Activated CD8-positive, alpha-beta memory T cell treated with anti-CD3 and anti-CD28 coated beads for 1 hour (primary cell): ENCODE measurements at regions not wholly inside any gene's neighbourhood (a gene's known extent, or its start where the extent isn't known, plus 50 kb on each side); places are given as distances from the start of the nearest gene placed in this dataset.
"Not testable (repeated sequence)": the region's sequence is repeated elsewhere in the genome, so short reads cannot be mapped to it uniquely, and the experiment has no call there.

Experiments
- DNase-seq, 2 donors: peaks; one replicate each; pipeline ENCODE4 v3.0.0-alpha.2; 2020; ENCODE audit warnings: low read depth in 1 of 2; ENCODE audit errors: extremely low read depth in 1 of 2

GRCh38 chr4:81611221-81611620 is 139.5 kb upstream of the RASGEF1B start:
- no peak for DNase-seq

GRCh38 chr4:81609844-81610243 is 138.1 kb upstream of the RASGEF1B start:
- DNase-seq, result no peak

DNA sequence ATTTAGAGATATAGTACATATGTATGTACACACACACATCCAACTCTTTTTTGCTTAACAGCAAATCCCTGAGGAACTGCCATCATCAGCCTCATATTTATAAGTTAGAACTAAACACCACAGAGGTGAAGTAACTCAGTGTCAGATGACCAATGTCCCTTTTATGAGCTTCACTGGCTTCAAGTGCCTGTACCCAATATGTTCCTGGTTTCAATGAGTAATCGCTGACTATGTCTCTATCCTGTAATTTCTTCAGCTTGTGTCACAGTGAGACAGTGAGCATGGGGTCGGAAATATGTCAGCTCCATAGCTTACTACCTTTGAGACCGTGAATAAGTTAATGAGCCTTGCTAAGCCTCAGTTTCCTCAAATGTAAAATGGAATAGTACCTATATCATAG is 136.2 kb upstream of the RASGEF1B start:
- no peak for DNase-seq

GRCh38 chr4:81606801-81607501 is 135.2 kb upstream of the RASGEF1B start:
- no peak for DNase-seq

DNA sequence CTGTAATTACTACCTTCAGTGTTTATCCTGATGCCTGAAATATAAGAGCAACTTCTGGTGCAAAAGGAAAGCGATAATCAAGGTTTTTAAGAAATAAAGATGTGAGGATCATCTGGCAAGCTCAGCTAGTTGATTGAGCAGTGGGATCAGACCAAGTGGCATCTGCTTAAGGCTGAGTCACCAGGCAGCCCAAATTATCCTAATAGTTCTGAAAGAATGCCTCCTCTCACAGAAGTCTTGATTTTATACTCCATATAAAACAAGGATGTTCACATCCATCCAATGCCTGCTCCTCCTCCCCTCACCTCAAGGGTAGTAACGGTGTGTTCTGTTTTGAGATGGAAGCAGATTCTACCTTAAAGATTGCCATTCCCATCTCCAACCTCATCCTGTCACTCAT is 134.5 kb upstream of the RASGEF1B start:
- no peak for DNase-seq

GRCh38 chr4:81605271-81605670 is 133.6 kb upstream of the RASGEF1B start:
- no peak for DNase-seq

DNA sequence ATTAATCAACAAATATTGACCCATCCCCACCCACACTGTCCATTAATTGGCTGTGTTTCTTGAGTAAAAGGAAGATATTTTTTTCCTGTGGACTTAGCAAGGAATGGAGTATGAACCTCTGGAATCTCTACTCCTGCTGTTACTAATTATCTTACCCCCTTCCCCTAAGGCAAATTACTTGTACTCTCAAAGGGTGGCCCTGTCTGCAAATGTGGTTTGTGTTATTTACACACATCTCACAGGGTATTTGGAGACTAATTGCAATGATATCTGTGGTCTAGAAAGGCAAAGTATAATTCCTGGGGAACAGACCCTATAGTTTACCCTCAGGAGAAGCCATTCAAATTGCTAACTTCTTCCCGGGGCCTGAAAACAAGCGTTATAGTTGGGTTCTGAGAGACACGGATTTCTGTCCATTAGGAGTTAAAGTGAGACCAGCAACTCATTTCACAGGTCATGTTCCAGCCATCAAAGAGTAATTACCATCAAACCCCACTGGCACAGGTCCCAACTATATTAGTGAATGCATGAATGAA is 133.0 kb upstream of the RASGEF1B start:
- no peak for DNase-seq

DNA sequence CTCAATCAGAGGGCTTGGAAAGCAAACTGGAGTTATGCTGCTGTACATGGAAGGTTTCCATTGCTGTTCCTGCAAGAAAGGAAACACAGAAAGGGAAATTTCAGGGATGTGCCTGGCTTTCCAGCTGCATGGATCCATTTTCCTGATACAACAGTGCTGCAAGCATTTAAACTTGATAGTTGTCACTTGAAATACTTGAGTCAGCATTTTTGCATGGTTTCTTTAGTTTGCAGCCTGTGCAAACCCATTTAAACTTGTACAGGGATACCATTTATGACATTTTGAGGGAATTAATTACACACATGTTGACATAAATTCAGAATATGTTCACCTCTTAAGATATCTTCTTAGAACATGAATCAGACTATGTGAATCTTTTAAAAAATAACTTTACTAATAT is 131.1 kb upstream of the RASGEF1B start:
- no peak for DNase-seq

GRCh38 chr4:81601358-81601694 is 129.6 kb upstream of the RASGEF1B start:
- no peak for DNase-seq

GRCh38 chr4:81600520-81601357 is 129.0 kb upstream of the RASGEF1B start:
- DNase-seq, result no peak

GRCh38 chr4:81599742-81600380 is 128.2 kb upstream of the RASGEF1B start:
- no peak for DNase-seq

DNA sequence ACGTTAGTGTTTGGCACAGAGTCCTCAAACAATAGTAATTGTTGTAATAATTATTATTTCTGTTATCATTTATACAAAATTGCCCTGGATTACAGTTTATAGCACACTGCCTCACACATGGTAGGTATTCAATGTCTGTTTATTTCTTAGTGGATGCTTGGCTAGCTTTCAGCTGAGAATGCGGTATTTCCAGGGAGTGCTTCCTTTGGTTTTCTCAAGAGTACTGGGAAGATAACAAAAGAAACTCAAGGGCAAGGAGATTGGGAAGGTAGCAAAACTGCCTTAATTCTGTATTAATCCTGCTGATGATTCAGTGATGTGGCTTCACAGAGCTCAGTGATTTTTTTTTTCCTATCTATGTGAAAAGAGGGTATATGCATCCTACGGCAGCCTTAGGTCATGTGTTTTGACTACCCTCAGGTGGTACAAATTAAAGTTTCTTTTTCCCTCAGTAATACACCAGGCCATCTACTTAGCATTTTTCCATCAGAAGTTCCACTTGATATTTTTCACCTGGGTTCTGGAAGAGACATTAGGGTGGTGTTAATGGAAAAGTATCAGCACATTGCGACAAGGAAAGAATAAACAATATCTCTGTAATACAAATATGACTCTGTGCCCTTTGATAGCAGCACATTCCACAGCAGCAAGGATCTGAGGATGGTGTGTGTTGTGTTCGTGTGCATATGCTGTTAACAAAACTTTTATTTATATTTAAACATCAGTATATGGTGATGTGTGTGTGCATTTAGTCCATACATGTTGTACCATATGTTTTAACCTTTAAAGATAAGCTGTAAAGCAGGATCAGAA is 124.3 kb upstream of the RASGEF1B start:
- DNase-seq, result no peak

DNA sequence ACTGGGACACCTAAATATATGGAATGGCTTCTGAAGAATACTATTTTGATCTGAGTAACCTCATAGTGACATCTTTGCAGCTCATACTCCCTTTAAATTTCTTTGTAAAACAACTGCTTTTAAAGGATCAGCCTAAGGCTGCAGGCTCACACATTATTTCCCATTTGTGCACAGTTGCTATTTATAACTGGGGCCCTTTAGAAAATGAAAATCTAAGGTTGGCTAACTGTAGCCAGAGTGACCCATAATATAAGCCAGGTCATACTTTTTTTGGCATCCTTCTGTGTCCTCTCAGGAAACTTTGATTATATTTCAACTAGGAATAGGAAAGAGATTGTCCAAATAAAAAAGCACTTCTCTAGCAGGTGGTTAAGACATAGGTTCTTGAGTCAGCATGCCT is 123.6 kb upstream of the RASGEF1B start:
- DNase-seq, result no peak

DNA sequence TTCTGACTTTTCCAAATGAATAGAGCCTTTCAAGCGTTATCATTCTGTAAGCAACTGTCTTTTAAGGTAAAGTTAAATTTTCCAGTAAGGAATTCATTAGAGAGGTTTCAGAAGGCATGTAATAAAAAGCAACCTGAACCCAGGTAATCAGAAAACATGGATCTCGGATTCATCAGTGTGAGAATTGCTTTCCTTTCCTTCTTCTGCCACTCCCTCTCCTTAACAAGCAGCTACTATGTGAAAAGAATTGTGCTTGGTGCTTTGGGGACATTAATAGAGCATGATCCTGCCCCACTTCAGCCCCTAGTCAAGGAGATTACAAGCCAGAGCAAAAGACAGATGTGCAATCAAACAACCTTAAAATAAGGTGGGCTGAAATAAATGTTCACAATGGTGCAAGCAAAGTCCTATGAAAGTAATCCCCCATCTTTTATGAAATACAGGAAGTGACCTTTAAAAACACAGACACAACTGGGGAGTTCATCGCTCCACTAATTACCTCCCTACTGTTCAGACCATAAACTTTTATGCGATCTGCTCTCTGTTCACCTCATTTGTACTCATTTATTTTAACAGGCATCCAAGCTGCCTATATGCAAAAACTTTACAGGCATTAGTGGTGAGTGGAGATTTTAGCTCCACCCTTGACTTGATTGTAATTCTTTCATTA is 122.9 kb upstream of the RASGEF1B start:
- no peak for DNase-seq

DNA sequence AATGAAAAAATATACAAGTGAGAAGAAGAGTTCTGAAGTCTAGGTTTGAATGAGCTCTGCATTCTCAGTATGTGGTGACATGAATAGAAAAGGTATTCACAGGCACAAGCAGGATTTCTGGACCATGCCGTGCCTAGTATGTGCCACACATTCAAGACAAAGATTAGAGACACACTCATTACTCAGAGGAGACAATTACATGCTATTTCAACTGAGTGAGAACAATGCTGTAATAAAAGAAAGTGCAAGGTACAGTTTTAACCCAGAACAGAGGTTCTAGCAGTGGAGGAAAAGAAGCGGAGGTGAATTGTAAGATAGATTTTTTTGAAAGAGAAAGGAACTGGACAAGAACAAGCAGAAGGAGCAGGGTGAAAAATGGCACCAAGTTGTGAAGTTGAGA is 121.0 kb upstream of the RASGEF1B start:
- no peak for DNase-seq

DNA sequence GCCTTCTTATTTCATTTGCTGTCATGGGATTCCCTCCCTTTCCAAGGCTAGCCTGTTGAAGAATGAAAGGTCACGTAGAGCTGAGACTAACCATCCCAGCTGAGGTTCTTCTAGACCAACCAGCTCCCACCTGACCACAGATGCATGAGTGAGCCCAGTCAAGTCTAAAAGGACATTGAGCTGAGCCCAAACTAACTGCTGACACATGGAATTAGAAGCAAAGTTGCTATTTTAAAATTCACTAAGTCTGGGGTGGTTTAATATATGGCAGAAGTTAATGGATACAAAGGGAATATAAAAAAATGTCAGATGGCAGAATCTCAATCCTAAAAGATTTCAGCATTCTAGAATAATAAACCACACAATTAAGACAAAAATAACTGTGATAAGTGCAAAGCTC is 118.9 kb upstream of the RASGEF1B start:
- DNase-seq, result no peak

DNA sequence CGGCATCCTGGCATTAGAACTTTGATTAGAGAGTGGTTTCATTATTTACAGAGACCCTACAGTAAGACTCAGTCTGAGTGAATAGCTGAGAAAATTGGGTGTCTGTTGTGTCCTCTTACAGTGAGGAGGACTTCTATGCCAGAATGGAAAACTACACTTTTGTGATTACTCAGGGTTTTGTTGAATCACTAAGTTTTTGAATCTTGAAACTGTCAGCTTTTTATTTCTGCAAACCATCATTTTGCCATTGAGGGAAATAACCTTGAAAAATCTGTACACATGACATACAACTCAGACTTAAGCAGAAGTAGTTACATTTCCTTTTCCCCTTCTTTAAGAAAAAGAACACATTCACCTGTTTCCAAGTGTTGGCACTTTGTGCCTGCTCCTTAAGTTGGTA is 117.6 kb upstream of the RASGEF1B start:
- DNase-seq, result no peak

- no peak for DNase-seq
Observed at GRCh38 chr4:81586706-81587105, 115.0 kb upstream of the RASGEF1B start.

DNA sequence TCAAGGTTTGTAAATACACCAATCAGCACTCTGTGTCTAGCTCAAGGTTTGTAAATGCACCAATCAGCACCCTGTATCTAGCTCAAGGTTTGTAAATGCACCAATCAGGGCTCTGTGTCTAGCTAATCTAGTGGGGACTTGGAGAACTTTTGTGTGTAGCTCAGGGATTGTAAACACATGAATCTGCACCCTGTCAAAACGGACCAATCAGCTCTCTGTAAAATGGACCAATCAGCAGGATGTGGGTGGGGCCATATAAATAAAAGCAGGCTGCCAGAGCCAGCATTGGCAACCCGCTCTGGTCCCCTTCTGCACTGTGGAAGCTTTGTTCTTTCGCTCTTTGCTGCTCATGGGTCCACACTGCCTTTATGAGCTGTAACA is 109.3 kb upstream of the RASGEF1B start:
- not testable (repeated sequence) for DNase-seq

GRCh38 chr4:81580346-81580993 is 108.8 kb upstream of the RASGEF1B start:
- DNase-seq, result no peak
